GM21367 (cell line): ENCODE measurements at regions not wholly inside any gene's neighbourhood (a gene's known extent, or its start where the extent isn't known, plus 50 kb on each side); places are given as distances from the start of the nearest gene placed in this dataset.
"Not testable (repeated sequence)": the region's sequence is repeated elsewhere in the genome, so short reads cannot be mapped to it uniquely, and the experiment has no call there.

Experiments used
- ATAC-seq: cut with Tn5 transposase; IDR thresholded peaks from one replicate; pipeline ENCODE4 v1.9.1; 2021; ENCODE audit not compliant: unreplicated experiment

DNA sequence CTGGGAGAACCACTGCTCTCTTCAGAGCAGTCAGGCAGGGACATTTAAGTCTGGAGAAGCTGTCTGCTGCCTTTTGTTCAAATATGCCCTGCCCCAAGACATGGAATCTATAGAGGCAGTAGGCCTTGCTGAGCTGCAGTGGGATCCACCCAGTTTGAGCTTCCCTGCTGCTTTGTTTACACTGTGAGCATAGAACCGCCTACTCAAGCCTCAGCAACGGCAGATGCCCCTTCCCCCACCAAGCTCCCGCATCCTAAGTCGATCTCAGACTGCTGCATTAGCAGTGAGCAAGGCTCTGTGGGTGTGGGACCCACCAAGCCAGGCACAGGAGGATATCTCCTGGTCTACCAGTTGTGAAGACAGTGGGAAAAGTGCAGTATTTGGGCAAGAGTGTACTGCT lies 54.6 kb upstream of the POGK start:
- ATAC-seq = not testable (repeated sequence)

DNA sequence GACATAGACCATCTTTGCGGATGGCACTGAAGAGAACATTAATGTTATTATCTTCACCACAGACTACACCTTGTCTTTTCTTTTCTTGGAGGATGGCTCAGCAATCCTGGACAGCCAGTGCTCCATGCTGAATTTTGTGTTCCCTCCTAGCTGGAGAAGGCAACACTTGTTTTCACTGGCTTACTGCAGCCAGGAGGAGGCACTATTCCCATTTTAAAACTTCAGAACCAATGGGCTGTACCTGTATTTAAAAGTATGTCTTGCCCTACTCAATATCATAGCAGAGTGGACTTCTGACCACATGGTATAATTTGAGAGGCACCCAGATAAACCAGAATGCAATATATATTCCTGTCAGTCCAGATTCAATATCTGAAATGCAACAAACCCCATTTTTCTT lies 53.3 kb upstream of the POGK start:
- ATAC-seq = no peak

DNA sequence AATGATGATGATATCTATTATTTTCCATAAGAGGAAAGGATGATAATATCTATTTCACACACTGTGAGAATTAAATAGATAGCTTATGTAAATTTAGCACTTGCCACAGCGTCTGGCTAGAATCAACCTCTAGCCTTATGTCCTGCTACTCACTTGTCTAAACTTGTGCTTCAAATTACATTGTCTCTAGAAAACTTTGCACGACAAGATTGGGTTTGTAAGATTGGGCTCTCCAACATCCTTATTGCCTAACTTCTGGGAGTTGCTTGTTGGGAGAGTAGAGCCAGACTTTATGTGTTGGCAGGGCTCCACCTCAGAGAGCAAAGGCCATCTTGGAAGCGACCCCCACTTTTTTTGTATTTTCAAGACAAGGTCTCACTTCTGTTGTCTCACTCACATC lies 50.0 kb upstream of the POGK start:
- ATAC-seq = no peak
